Hepatocyte (in vitro differentiated cells): ENCODE measurements at regions not wholly inside any gene's neighbourhood (a gene's known extent, or its start where the extent isn't known, plus 50 kb on each side); places are given as distances from the start of the nearest gene placed in this dataset.

Experiments
- DNase-seq: peaks from one replicate; pipeline ENCODE4 v3.0.0-alpha.2; 2016; ENCODE audit warnings: low spot score
- H2AFZ ChIP-seq: fragments of 200-600 bp; sonication (generic); 2 replicates; pipeline ENCODE4 v1.6.0; 2016; ENCODE audit warnings: antibody characterized with exemption, mild to moderate bottlenecking
- H3K27ac ChIP-seq: fragments of 200-600 bp; sonication (generic); 2 replicates; pipeline ENCODE4 v1.5.1; 2016; ENCODE audit warnings: mild to moderate bottlenecking
- H3K27me3 ChIP-seq: fragments of 200-600 bp; sonication (generic); 2 replicates; pipeline ENCODE4 v1.6.1; 2016
- H3K36me3 ChIP-seq: fragments of 200-600 bp; sonication (generic); replicated peaks from 2 replicates; pipeline ENCODE4 v1.5.1; 2016; ENCODE audit warnings: low read depth; ENCODE audit not compliant: insufficient read depth
- H3K4me1 ChIP-seq: fragments of 200-600 bp; sonication (generic); 2 replicates; pipeline ENCODE4 v1.5.1; 2016; ENCODE audit warnings: mild to moderate bottlenecking, moderate library complexity; ENCODE audit not compliant: insufficient read depth
- H3K4me2 ChIP-seq: fragments of 200-600 bp; sonication (generic); 2 replicates; pipeline ENCODE4 v1.6.0; 2016
- H3K4me3 ChIP-seq: fragments of 200-600 bp; sonication (generic); 2 replicates; pipeline ENCODE4 v1.5.1; 2016; ENCODE audit warnings: mild to moderate bottlenecking
- H3K79me2 ChIP-seq: fragments of 200-600 bp; sonication (generic); 2 replicates; pipeline ENCODE4 v1.6.0; 2017; ENCODE audit warnings: mild to moderate bottlenecking
- H3K9me2 ChIP-seq: fragments of 200-600 bp; sonication (generic); replicated peaks from 2 replicates; pipeline ENCODE4 v1.6.0; 2017; ENCODE audit warnings: mild to moderate bottlenecking; ENCODE audit not compliant: insufficient read depth
- H3K9me3 ChIP-seq: fragments of 200-600 bp; sonication (generic); 2 replicates; pipeline ENCODE4 v1.5.1; 2016; ENCODE audit warnings: low read depth, mild to moderate bottlenecking
- H4K20me1 ChIP-seq: fragments of 200-600 bp; sonication (generic); 2 replicates; pipeline ENCODE4 v1.6.0; 2016; ENCODE audit warnings: mild to moderate bottlenecking; ENCODE audit not compliant: insufficient read depth, poor library complexity, severe bottlenecking
- CTCF ChIP-seq: fragments of 200-600 bp; sonication (generic); IDR thresholded peaks from 2 replicates; pipeline ENCODE4 v1.5.1; 2016; ENCODE audit warnings: antibody characterized with exemption, mild to moderate bottlenecking; ENCODE audit not compliant: poor library complexity
- EZH2 ChIP-seq: fragments of 200-600 bp; sonication (generic); IDR thresholded peaks from 2 replicates; pipeline ENCODE4 v1.6.1; 2016; ENCODE audit warnings: antibody characterized with exemption, mild to moderate bottlenecking, borderline replicate concordance
- EZH2phosphoT487 ChIP-seq: fragments of 200-600 bp; sonication (generic); IDR thresholded peaks from one replicate; pipeline ENCODE4 v1.6.1; 2018; ENCODE audit warnings: antibody characterized with exemption, mild to moderate bottlenecking, low read depth, moderate library complexity; ENCODE audit not compliant: unreplicated experiment, severe bottlenecking
- WGBS: methylation state at CpG from one replicate; pipeline ENCODE4 v1.1.6; 2016; ENCODE audit warnings: low lambda C conversion rate; ENCODE audit errors: missing lambda C conversion rate; 5-methylcytosine and 5-hydroxymethylcytosine counted together

- 81% methylated on average over 5 of the region's 5 CpGs for WGBS
- no peak overlapping the region for H3K27ac ChIP-seq
- no peaks in the 10 kb centered on the region for H4K20me1 ChIP-seq
- TF ChIP-seq EZH2: no peak
- no peak for TF ChIP-seq EZH2phosphoT487
- TF ChIP-seq CTCF: no peak
- no peak for DNase-seq
- H3K9me3 ChIP-seq: no peaks in the 10 kb centered on the region
- H2AFZ ChIP-seq: no peak overlapping the region
- H3K27me3 ChIP-seq: no peaks in the 10 kb centered on the region
- H3K4me1 ChIP-seq: no peaks in the 10 kb centered on the region
- H3K4me3 ChIP-seq: no peak overlapping the region
- no peaks in the 10 kb centered on the region for H3K9me2 ChIP-seq
- no peak overlapping the region for H3K4me2 ChIP-seq
- H3K79me2 ChIP-seq: no peaks in the 10 kb centered on the region
- H3K36me3 ChIP-seq: no peaks in the 10 kb centered on the region
Observed at GRCh38 chr13:30151388-30151787, 156.0 kb downstream of the KATNAL1 start.

- Histone ChIP-seq H3K27me3 (no peaks in the 10 kb centered on the region), H3K4me3 (no peak overlapping the region), H3K4me2 (no peak overlapping the region), H2AFZ (no peak overlapping the region), H3K9me3 (no peaks in the 10 kb centered on the region), H3K4me1 (no peaks in the 10 kb centered on the region), H4K20me1 (no peaks in the 10 kb centered on the region), H3K9me2 (no peaks in the 10 kb centered on the region), H3K27ac (no peak overlapping the region), H3K36me3 (no peaks in the 10 kb centered on the region), H3K79me2 (no peaks in the 10 kb centered on the region)
- 93% methylated on average over 2 of the region's 2 CpGs for WGBS
- no peak for TF ChIP-seq EZH2phosphoT487
- no peak for TF ChIP-seq EZH2
- no peak for TF ChIP-seq CTCF
- DNase-seq: no peak
Observed at GRCh38 chr13:30149248-30149647, 158.1 kb downstream of the KATNAL1 start.

GRCh38 chr13:30148786-30149185, 158.6 kb downstream of the KATNAL1 start:
- no peak overlapping the region for H3K27ac ChIP-seq
- H3K36me3 ChIP-seq: no peaks in the 10 kb centered on the region
- no peaks in the 10 kb centered on the region for H3K9me3 ChIP-seq
- WGBS: 94% methylated on average over 8 of the region's 8 CpGs
- no peaks in the 10 kb centered on the region for H3K27me3 ChIP-seq
- H3K4me3 ChIP-seq: no peak overlapping the region
- H4K20me1 ChIP-seq: no peaks in the 10 kb centered on the region
- H3K79me2 ChIP-seq: no peaks in the 10 kb centered on the region
- no peak overlapping the region for H3K4me2 ChIP-seq
- no peak overlapping the region for H2AFZ ChIP-seq
- no peak for DNase-seq
- no peaks in the 10 kb centered on the region for H3K9me2 ChIP-seq
- no peak for TF ChIP-seq CTCF
- no peak for TF ChIP-seq EZH2
- no peak for TF ChIP-seq EZH2phosphoT487
- H3K4me1 ChIP-seq: peaks cover 2% of the 10 kb centered on the region

- no peak overlapping the region for H2AFZ ChIP-seq
- no peaks in the 10 kb centered on the region for H3K9me2 ChIP-seq
- no peak overlapping the region for H3K27ac ChIP-seq
- H3K4me3 ChIP-seq: no peak overlapping the region
- TF ChIP-seq CTCF: no peak
- no peak for TF ChIP-seq EZH2
- no peak for TF ChIP-seq EZH2phosphoT487
- no peak overlapping the region for H3K4me2 ChIP-seq
- H3K4me1 ChIP-seq: peaks cover 6% of the 10 kb centered on the region
- no peaks in the 10 kb centered on the region for H3K79me2 ChIP-seq
- no peaks in the 10 kb centered on the region for H3K9me3 ChIP-seq
- 87% methylated on average over 9 of the region's 9 CpGs for WGBS
- no peak for DNase-seq
- no peaks in the 10 kb centered on the region for H3K27me3 ChIP-seq
- no peaks in the 10 kb centered on the region for H4K20me1 ChIP-seq
- no peaks in the 10 kb centered on the region for H3K36me3 ChIP-seq
Observed at GRCh38 chr13:30148171-30148754, 159.1 kb downstream of the KATNAL1 start.
